ENCODE measurements at regions not wholly inside any gene's neighbourhood (a gene's known extent, or its start where the extent isn't known, plus 50 kb on each side); places are given as distances from the start of the nearest gene placed in this dataset.

DNA sequence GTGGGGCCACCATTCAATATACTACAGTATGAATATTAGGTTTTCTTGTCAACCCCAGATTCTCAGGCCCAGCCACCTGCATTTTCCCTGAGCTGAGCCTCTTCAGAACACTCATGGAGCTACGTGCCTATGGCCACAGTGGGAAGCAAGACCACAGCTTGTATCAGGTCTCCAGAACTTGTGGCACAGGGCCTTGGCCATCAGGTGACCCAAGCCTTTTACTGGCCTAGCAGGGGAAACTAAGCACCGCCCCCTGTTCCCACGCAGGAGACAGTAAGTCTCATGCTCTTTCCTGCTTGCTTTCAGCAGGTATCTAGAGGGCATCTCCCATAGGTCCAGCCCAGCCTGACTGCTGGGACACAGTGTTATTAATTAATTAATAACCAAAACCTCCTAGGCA lies 138.4 kb upstream of the MAMLD1 start:
- H3K27me3 ChIP-seq (ENCODE audit: control insufficient read depth in 3 of 3, insufficient read depth in 3 of 3, low read length in 3 of 3): no peaks in the 10 kb centered on the region
- WGBS, 3 donors: 56 to 75% (median 64%) methylated on average over 3 of the region's 3 CpGs
- FAIRE-seq (no peak), DNase-seq (no peak)
- no peaks in the 10 kb centered on the region for H3K4me1 ChIP-seq (ENCODE audit: control insufficient read depth in 3 of 3, insufficient read depth in 2 of 3, low read depth in 1 of 3, low read length in 2 of 3)
- no peaks in the 10 kb centered on the region for H3K36me3 ChIP-seq (ENCODE audit: control insufficient read depth in 3 of 3, insufficient read depth in 2 of 3, low read depth in 1 of 3, low read length in 3 of 3)
- no peak overlapping the region for H3K4me3 ChIP-seq (ENCODE audit: low read depth in 1 of 3, low read length in 3 of 3)
- H3K9me3 ChIP-seq (ENCODE audit: control insufficient read depth in 2 of 2, insufficient read depth in 1 of 2, low read depth in 1 of 2, low read length in 1 of 2): no peaks in the 10 kb centered on the region
- H3K27ac ChIP-seq (ENCODE audit: low read depth in 1 of 3, low read length in 2 of 3): no peak overlapping the region

DNA sequence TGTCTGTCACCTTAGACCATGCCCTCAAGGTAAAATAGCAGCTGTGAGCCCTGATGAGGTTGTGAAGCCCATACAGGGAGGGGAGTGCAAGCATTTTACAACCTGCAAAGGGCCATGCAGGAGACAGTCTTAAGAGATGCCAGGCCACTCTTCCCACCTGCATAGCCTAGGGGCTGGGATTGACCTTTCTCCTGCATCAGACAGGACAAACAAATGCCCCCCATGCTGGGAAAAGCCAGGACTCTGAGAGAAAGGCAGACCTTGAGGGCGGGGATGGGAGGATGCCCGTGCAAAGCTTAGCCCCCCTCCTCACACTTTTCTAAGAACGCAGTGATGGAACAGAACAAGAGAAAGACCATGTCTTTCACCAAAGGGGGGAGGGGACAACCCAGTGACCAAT lies 137.9 kb upstream of the MAMLD1 start:
- Histone ChIP-seq H3K4me1 (ENCODE audit: control insufficient read depth in 3 of 3, insufficient read depth in 2 of 3, low read depth in 1 of 3, low read length in 2 of 3) (no peaks in the 10 kb centered on the region), H3K9me3 (ENCODE audit: control insufficient read depth in 2 of 2, insufficient read depth in 1 of 2, low read depth in 1 of 2, low read length in 1 of 2) (no peaks in the 10 kb centered on the region), H3K27me3 (ENCODE audit: control insufficient read depth in 3 of 3, insufficient read depth in 3 of 3, low read length in 3 of 3) (no peaks in the 10 kb centered on the region), H3K27ac (ENCODE audit: low read depth in 1 of 3, low read length in 2 of 3) (no peak overlapping the region), H3K4me3 (ENCODE audit: low read depth in 1 of 3, low read length in 3 of 3) (no peak overlapping the region), H3K36me3 (ENCODE audit: control insufficient read depth in 3 of 3, insufficient read depth in 2 of 3, low read depth in 1 of 3, low read length in 3 of 3) (no peaks in the 10 kb centered on the region)
- DNase-seq (no peak), FAIRE-seq (no peak)
- WGBS, 3 donors: 70 to 79% (median 78%) methylated on average over 3 of the region's 3 CpGs

DNA sequence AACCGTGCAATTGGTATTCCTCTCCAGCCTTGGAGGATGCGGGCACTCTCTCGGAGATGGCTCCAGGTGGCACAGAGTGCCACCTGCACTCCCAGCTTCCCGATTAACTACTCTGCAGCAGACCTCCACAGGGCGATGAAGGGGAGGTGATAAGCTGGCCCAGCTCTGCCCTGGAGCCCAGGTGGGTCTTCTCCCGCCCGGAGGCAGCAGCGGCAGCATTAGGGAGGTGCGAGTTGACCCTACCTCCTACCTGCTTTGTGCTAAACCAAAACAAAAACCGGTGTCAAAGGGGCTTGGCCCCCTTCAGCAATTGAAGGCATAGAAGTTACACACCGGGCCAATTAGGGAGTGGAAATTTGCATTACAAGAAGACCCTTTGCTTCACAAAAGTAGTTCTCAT lies 137.4 kb upstream of the MAMLD1 start:
- Histone ChIP-seq H3K36me3 (ENCODE audit: control insufficient read depth in 3 of 3, insufficient read depth in 2 of 3, low read depth in 1 of 3, low read length in 3 of 3) (no peaks in the 10 kb centered on the region), H3K27ac (ENCODE audit: low read depth in 1 of 3, low read length in 2 of 3) (no peak overlapping the region), H3K4me1 (ENCODE audit: control insufficient read depth in 3 of 3, insufficient read depth in 2 of 3, low read depth in 1 of 3, low read length in 2 of 3) (no peaks in the 10 kb centered on the region), H3K27me3 (ENCODE audit: control insufficient read depth in 3 of 3, insufficient read depth in 3 of 3, low read length in 3 of 3) (no peaks in the 10 kb centered on the region), H3K4me3 (ENCODE audit: low read depth in 1 of 3, low read length in 3 of 3) (no peak overlapping the region), H3K9me3 (ENCODE audit: control insufficient read depth in 2 of 2, insufficient read depth in 1 of 2, low read depth in 1 of 2, low read length in 1 of 2) (no peaks in the 10 kb centered on the region)
- 68 to 76% (median 76%) methylated on average over 11 of the region's 11 CpGs for WGBS, 3 donors
- DNase-seq (no peak), FAIRE-seq (no peak)

DNA sequence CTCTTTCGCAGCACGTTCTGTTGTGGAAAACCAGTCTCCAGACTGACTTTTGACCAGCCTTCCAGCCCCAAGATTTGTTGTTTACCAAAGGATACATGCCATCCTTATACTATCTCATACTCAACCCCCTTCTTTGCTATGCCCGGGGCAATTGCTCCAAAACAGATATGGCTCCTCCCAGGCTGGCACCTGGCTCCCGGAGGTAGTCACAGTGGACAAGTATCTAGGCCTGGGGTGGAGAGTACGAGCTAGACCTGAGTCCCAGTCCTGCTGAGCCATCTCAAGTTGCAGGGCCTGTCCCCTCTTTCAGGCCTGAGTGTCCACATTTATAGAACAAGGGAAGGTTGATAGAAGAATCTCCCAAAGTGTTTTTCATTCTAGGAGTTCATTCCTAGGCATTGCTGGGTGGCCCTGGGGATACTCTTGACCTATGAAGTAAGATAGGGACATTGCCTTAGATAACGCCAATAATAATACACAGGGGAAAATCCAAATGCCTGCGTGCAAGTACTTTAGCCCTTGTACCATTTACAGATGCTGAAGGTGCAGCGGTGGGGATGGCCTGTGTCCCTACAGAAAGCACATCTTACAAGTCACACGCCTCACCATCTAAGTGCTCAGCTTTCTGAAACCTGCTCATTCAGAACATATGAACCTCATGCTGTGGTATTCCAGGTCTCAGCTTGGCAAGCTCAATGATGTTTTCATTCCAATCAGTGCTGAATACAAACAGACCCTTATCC lies 136.7 kb upstream of the MAMLD1 start:
- FAIRE-seq: no peak
- WGBS, 3 donors: 69 to 82% (median 72%) methylated on average over 9 of the region's 9 CpGs

DNA sequence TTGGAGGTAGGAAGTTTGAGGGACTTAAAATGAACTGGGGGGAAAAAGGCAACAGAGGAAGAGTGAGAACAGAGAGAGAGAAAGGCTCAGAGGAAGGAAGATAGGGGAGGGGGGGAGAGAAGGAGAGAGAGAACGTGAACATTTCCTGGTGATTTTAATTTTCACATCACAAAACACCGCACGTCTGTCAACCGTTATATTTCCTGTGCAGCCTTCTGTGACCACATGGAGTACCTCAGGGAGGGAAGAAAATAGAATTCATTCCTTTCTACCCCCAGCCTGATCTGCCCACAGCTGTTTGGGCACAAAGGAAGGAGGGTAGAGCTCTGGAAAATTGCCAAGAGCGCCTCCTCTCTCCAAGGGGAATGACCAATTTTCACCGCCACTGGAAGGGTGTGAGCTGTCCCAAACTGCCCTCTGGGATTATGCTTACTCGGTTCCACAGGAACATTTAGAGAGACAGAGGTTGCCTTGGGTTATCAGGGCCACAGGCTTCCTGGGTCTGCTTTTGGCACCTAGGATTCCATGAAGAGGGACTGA lies 135.7 kb upstream of the MAMLD1 start:
- Histone ChIP-seq H3K27me3 (ENCODE audit: control insufficient read depth in 3 of 3, insufficient read depth in 3 of 3, low read length in 3 of 3) (no peaks in the 10 kb centered on the region), H3K4me3 (ENCODE audit: low read depth in 1 of 3, low read length in 3 of 3) (no peak overlapping the region), H3K36me3 (ENCODE audit: control insufficient read depth in 3 of 3, insufficient read depth in 2 of 3, low read depth in 1 of 3, low read length in 3 of 3) (no peaks in the 10 kb centered on the region), H3K9me3 (ENCODE audit: control insufficient read depth in 2 of 2, insufficient read depth in 1 of 2, low read depth in 1 of 2, low read length in 1 of 2) (no peaks in the 10 kb centered on the region), H3K27ac (ENCODE audit: low read depth in 1 of 3, low read length in 2 of 3) (no peak overlapping the region), H3K4me1 (ENCODE audit: control insufficient read depth in 3 of 3, insufficient read depth in 2 of 3, low read depth in 1 of 3, low read length in 2 of 3) (no peaks in the 10 kb centered on the region)
- no peak for DNase-seq
- FAIRE-seq: no peak
- 58 to 80% (median 60%) methylated on average over 7 of the region's 7 CpGs for WGBS, 3 donors

More for the DNA sequence above, 136.7 kb upstream of the MAMLD1 start:
- H3K4me3 ChIP-seq (ENCODE audit: low read depth in 1 of 3, low read length in 3 of 3): no peak overlapping the region
- no peaks in the 10 kb centered on the region for H3K4me1 ChIP-seq (ENCODE audit: control insufficient read depth in 3 of 3, insufficient read depth in 2 of 3, low read depth in 1 of 3, low read length in 2 of 3)
- no peaks in the 10 kb centered on the region for H3K9me3 ChIP-seq (ENCODE audit: control insufficient read depth in 2 of 2, insufficient read depth in 1 of 2, low read depth in 1 of 2, low read length in 1 of 2)
- DNase-seq: no peak
- H3K27ac ChIP-seq (ENCODE audit: low read depth in 1 of 3, low read length in 2 of 3): no peak overlapping the region
- no peaks in the 10 kb centered on the region for H3K36me3 ChIP-seq (ENCODE audit: control insufficient read depth in 3 of 3, insufficient read depth in 2 of 3, low read depth in 1 of 3, low read length in 3 of 3)
- H3K27me3 ChIP-seq (ENCODE audit: control insufficient read depth in 3 of 3, insufficient read depth in 3 of 3, low read length in 3 of 3): no peaks in the 10 kb centered on the region

DNA sequence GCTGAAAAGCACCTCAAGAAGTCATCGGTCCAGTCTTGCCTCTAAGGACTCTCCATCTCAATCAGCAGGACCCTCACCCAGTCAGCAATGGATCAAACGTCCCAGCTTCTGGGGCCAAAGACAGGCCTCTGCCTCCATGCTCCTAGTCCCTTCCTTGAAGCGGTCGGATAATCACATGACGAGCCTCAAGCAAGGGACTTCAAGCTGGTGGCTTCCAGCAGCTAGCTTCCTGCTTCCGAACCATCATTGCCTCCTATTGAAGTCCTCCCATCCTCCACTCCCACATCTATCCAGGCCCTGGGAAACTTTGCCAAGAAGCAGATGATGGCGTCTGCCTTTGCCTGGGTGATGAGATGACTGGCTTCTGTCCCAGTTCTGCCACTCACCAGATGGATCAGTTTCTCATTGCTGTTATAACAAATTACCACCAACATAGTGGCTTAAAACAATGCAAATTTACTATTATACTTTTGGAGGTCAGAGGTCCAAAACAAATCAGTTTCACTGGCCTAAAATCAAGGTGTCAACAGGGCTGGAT lies 135.2 kb upstream of the MAMLD1 start:
- no peak for FAIRE-seq

DNA sequence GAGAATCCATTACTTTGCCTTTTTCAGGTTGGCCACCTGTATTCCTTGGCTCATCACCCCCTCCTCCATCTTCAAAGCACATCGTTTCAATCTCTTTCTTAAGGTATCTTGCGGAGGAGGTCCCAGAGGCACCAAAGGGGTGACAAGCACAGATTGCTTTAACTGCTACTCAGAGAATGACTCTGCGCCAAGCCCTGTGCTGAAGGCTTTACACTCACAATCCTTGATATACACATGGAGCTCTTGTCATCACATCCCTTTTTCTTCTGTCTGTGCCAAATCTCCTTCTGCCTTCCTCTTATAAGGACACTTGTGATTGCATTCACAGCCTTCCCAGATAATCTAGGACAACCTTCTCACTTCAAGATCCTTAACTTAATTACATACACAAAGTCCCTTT lies 134.7 kb upstream of the MAMLD1 start:
- FAIRE-seq: no peak
- 68 to 88% (median 87%) methylated on average over 3 of the region's 3 CpGs for WGBS, 3 donors

More for the DNA sequence above, 135.2 kb upstream of the MAMLD1 start:
- whole genome bisulfite sequencing, 3 donors: 74 to 92% (median 80%) methylated on average over 6 to 7 of the region's 7 CpGs
- Histone ChIP-seq H3K36me3 (ENCODE audit: control insufficient read depth in 3 of 3, insufficient read depth in 2 of 3, low read depth in 1 of 3, low read length in 3 of 3) (no peaks in the 10 kb centered on the region), H3K4me1 (ENCODE audit: control insufficient read depth in 3 of 3, insufficient read depth in 2 of 3, low read depth in 1 of 3, low read length in 2 of 3) (no peaks in the 10 kb centered on the region), H3K27ac (ENCODE audit: low read depth in 1 of 3, low read length in 2 of 3) (no peak overlapping the region), H3K4me3 (ENCODE audit: low read depth in 1 of 3, low read length in 3 of 3) (no peak overlapping the region), H3K9me3 (ENCODE audit: control insufficient read depth in 2 of 2, insufficient read depth in 1 of 2, low read depth in 1 of 2, low read length in 1 of 2) (no peaks in the 10 kb centered on the region), H3K27me3 (ENCODE audit: control insufficient read depth in 3 of 3, insufficient read depth in 3 of 3, low read length in 3 of 3) (no peaks in the 10 kb centered on the region)
- no peak for DNase-seq

DNA sequence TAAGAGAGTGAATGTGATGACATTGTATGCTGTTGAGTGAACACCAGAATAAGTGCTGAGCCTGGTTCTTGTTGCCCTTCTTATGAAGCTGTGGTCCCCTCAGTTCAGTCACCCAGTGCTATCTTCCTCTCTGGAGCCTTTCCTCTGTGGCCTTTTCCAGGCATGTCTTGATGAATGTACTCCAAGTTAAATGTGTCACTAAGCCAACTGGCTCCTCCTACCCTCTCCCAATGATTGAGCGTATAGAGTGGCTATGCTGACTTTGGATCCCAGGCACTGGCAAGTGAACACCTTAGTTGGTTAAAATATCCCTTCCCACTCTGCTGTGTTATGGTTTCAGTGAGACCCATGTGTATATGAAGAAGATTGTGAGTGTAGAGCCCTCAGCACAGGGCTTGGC lies 134.1 kb upstream of the MAMLD1 start:
- Histone ChIP-seq H3K9me3 (ENCODE audit: control insufficient read depth in 2 of 2, insufficient read depth in 1 of 2, low read depth in 1 of 2, low read length in 1 of 2) (no peaks in the 10 kb centered on the region), H3K36me3 (ENCODE audit: control insufficient read depth in 3 of 3, insufficient read depth in 2 of 3, low read depth in 1 of 3, low read length in 3 of 3) (no peaks in the 10 kb centered on the region), H3K4me1 (ENCODE audit: control insufficient read depth in 3 of 3, insufficient read depth in 2 of 3, low read depth in 1 of 3, low read length in 2 of 3) (no peaks in the 10 kb centered on the region), H3K27ac (ENCODE audit: low read depth in 1 of 3, low read length in 2 of 3) (no peak overlapping the region), H3K4me3 (ENCODE audit: low read depth in 1 of 3, low read length in 3 of 3) (no peak overlapping the region), H3K27me3 (ENCODE audit: control insufficient read depth in 3 of 3, insufficient read depth in 3 of 3, low read length in 3 of 3) (no peaks in the 10 kb centered on the region)
- no peak for FAIRE-seq
- 89 to 100% (median 98%) methylated on average over 1 of the region's 1 CpG for WGBS, 3 donors
- DNase-seq: no peak

More for the DNA sequence above, 134.7 kb upstream of the MAMLD1 start:
- no peak overlapping the region for H3K4me3 ChIP-seq (ENCODE audit: low read depth in 1 of 3, low read length in 3 of 3)
- no peaks in the 10 kb centered on the region for H3K27me3 ChIP-seq (ENCODE audit: control insufficient read depth in 3 of 3, insufficient read depth in 3 of 3, low read length in 3 of 3)
- H3K9me3 ChIP-seq (ENCODE audit: control insufficient read depth in 2 of 2, insufficient read depth in 1 of 2, low read depth in 1 of 2, low read length in 1 of 2): no peaks in the 10 kb centered on the region
- DNase-seq: no peak
- no peak overlapping the region for H3K27ac ChIP-seq (ENCODE audit: low read depth in 1 of 3, low read length in 2 of 3)
- H3K4me1 ChIP-seq (ENCODE audit: control insufficient read depth in 3 of 3, insufficient read depth in 2 of 3, low read depth in 1 of 3, low read length in 2 of 3): no peaks in the 10 kb centered on the region
- no peaks in the 10 kb centered on the region for H3K36me3 ChIP-seq (ENCODE audit: control insufficient read depth in 3 of 3, insufficient read depth in 2 of 3, low read depth in 1 of 3, low read length in 3 of 3)

Measured in small intestine (tissue), 7 donors.